CD14-positive monocyte (primary cell): ENCODE measurements at regions not wholly inside any gene's neighbourhood (a gene's known extent, or its start where the extent isn't known, plus 50 kb on each side); places are given as distances from the start of the nearest gene placed in this dataset.

Source experiments
- DNase-seq, 3 donors: peaks; one replicate each; pipeline ENCODE4 v3.0.0-alpha.2; 2011 to 2022
- H2AFZ ChIP-seq: 2 replicates; pipeline ENCODE4 v1.6.0; 2012; ENCODE audit warnings: mild to moderate bottlenecking, low read depth, low read length, inconsistent platforms; ENCODE audit not compliant: insufficient read depth, poor library complexity, severe bottlenecking
- H3K27ac ChIP-seq, 2 donors: 1 replicate in 1 of 2; 2 replicates in 1 of 2; pipeline ENCODE4 v1.5.1; 2012 to 2013; ENCODE audit warnings: low read length in 2 of 2, control low read depth in 1 of 2, inconsistent platforms in 1 of 2, low read depth in 1 of 2, mild to moderate bottlenecking in 1 of 2
- H3K27me3 ChIP-seq, 2 donors: one replicate each; pipeline versions ENCODE4 v1.6.0 to v1.6.1; 2011 to 2013; ENCODE audit warnings: low read length in 2 of 2; ENCODE audit not compliant: control insufficient read depth in 2 of 2, insufficient read depth in 2 of 2
- H3K36me3 ChIP-seq, 2 donors: replicated peaks in 1 of 2; 1 replicate in 1 of 2; 2 replicates in 1 of 2; pipeline versions ENCODE4 v1.5.1 to v1.6.1; 2012 to 2013; ENCODE audit warnings: low read length in 2 of 2, control low read depth in 1 of 2, inconsistent platforms in 1 of 2, mild to moderate bottlenecking in 1 of 2; ENCODE audit not compliant: insufficient read depth in 2 of 2, control insufficient read depth in 1 of 2
- H3K4me1 ChIP-seq, 2 donors: 1 replicate in 1 of 2; 2 replicates in 1 of 2; pipeline versions ENCODE4 v1.5.1 to v1.6.1; 2012 to 2013; ENCODE audit warnings: low read length in 2 of 2, control low read depth in 1 of 2, inconsistent platforms in 1 of 2, mild to moderate bottlenecking in 1 of 2, moderate library complexity in 1 of 2; ENCODE audit not compliant: insufficient read depth in 2 of 2, control insufficient read depth in 1 of 2
- H3K4me2 ChIP-seq: replicated peaks from 2 replicates; pipeline ENCODE3; 2012; ENCODE audit warnings: low read length, moderate library complexity, mild to moderate bottlenecking; ENCODE audit not compliant: poor library complexity, severe bottlenecking; ENCODE audit errors: extremely low read depth
- H3K4me3 ChIP-seq, 3 experiments: fragments of 200-600 bp in 1 of 3; sonication (generic) in 1 of 3; replicated peaks in 1 of 3; 1 replicate in 2 of 3; 2 replicates in 1 of 3; pipeline ENCODE4 v1.5.1; 2011 to 2013; ENCODE audit warnings: low read length in 3 of 3, mild to moderate bottlenecking in 3 of 3, control low read depth in 2 of 3, low read depth in 2 of 3, inconsistent platforms in 1 of 3, moderate library complexity in 1 of 3
- H3K79me2 ChIP-seq: 2 replicates; pipeline ENCODE4 v1.6.0; 2012; ENCODE audit warnings: mild to moderate bottlenecking, control low read depth, inconsistent platforms, low read length, moderate library complexity; ENCODE audit not compliant: insufficient read depth
- H3K9ac ChIP-seq: 2 replicates; pipeline ENCODE4 v1.6.0; 2017; ENCODE audit warnings: low read length, mild to moderate bottlenecking; ENCODE audit not compliant: insufficient read depth, poor library complexity, severe bottlenecking
- H3K9me3 ChIP-seq, 2 donors: replicated peaks in 1 of 2; 1 replicate in 1 of 2; 2 replicates in 1 of 2; pipeline versions ENCODE4 v1.5.1 to v1.6.1; 2012 to 2013; ENCODE audit warnings: low read length in 2 of 2, control low read depth in 1 of 2; ENCODE audit not compliant: control insufficient read depth in 1 of 2, insufficient read depth in 1 of 2
- H4K20me1 ChIP-seq: 2 replicates; pipeline ENCODE4 v1.6.0; 2012; ENCODE audit warnings: mild to moderate bottlenecking, low read length, control low read depth, moderate library complexity; ENCODE audit not compliant: insufficient read depth
- H3K27ac Mint-ChIP-seq, 7 donors: one replicate each; pipeline ENCODE4 v1.8.0; 2020; ENCODE audit warnings: mild to moderate bottlenecking in 7 of 7, mixed read lengths in 7 of 7, moderate library complexity in 6 of 7, inconsistent platforms in 2 of 7
- H3K27me3 Mint-ChIP-seq, 3 donors: one replicate each; pipeline ENCODE4 v1.8.0; 2021 to 2022; ENCODE audit warnings: low read depth in 3 of 3, mild to moderate bottlenecking in 3 of 3, mixed read lengths in 3 of 3, moderate library complexity in 3 of 3, inconsistent platforms in 1 of 3
- H3K36me3 Mint-ChIP-seq, 2 donors: one replicate each; pipeline ENCODE4 v1.8.0; 2020; ENCODE audit warnings: mixed read lengths in 2 of 2, inconsistent platforms in 1 of 2, mild to moderate bottlenecking in 1 of 2
- H3K4me1 Mint-ChIP-seq: one replicate; pipeline ENCODE4 v1.8.0; 2020; ENCODE audit warnings: mild to moderate bottlenecking, mixed read lengths
- H3K4me3 Mint-ChIP-seq, 2 donors: one replicate each; pipeline ENCODE4 v1.8.0; 2020; ENCODE audit warnings: mild to moderate bottlenecking in 2 of 2, mixed read lengths in 2 of 2, moderate library complexity in 1 of 2
- H3K9me3 Mint-ChIP-seq, 7 donors: one replicate each; pipeline ENCODE4 v1.8.0; 2020 to 2022; ENCODE audit warnings: mixed read lengths in 7 of 7, mild to moderate bottlenecking in 6 of 7, moderate library complexity in 6 of 7, inconsistent platforms in 2 of 7
- CTCF ChIP-seq: fragments of 200-600 bp; IDR thresholded peaks from one replicate; pipeline ENCODE4 v1.8.0; 2022; ENCODE audit warnings: antibody characterized with exemption, mild to moderate bottlenecking
- WGBS: methylation state at CpG from one replicate; pipeline ENCODE4 v1.1.5; 2013; ENCODE audit warnings: missing lambda C conversion rate; ENCODE audit not compliant: insufficient coverage; 5-methylcytosine and 5-hydroxymethylcytosine counted together
- intact Hi-C, 2 donors: fragments of 100-400 bp; cut with micrococcal nuclease; formaldehyde crosslinking; loops; one replicate each; pipeline versions ENCODE4 v1.15.0 to v1.15.1; 2023

GRCh38 chr13:110063490-110064421, 243.2 kb downstream of the COL4A1 start:
- H3K9me3 Mint-ChIP-seq = peaks cover 0 to 4% (median under 1%) of the 10 kb centered on the region in 7 donors
- 97% methylated on average over 4 of the region's 9 CpGs for WGBS
- H3K4me3 Mint-ChIP-seq = no peak overlapping the region
- Histone ChIP-seq H4K20me1 (no peaks in the 10 kb centered on the region), H3K4me1 (no peaks in the 10 kb centered on the region), H3K9ac (no peak overlapping the region), H3K79me2 (no peaks in the 10 kb centered on the region), H3K9me3 (no peaks in the 10 kb centered on the region), H2AFZ (no peak overlapping the region), H3K4me3 (no peak overlapping the region), H3K27ac (no peak overlapping the region), H3K27me3 (no peaks in the 10 kb centered on the region), H3K4me2 (no peak overlapping the region), H3K36me3 (no peaks in the 10 kb centered on the region)
- no peaks in the 10 kb centered on the region for H3K36me3 Mint-ChIP-seq
- no peak for TF ChIP-seq CTCF
- no peak for DNase-seq
- no peak overlapping the region for H3K27ac Mint-ChIP-seq
- no peaks in the 10 kb centered on the region for H3K4me1 Mint-ChIP-seq
- intact Hi-C loops = no loop called here
- H3K27me3 Mint-ChIP-seq = peaks cover 0 to 5% (median 2%) of the 10 kb centered on the region in 3 donors

- H3K4me2 ChIP-seq = no peak overlapping the region
- no peak overlapping the region for H3K9ac ChIP-seq
- intact Hi-C loops = no loop called here
- H3K4me1 ChIP-seq = no peaks in the 10 kb centered on the region
- DNase-seq = no peak
- no peaks in the 10 kb centered on the region for H4K20me1 ChIP-seq
- WGBS = 95% methylated on average over 16 of the region's 19 CpGs
- H3K79me2 ChIP-seq = no peaks in the 10 kb centered on the region
- no peaks in the 10 kb centered on the region for H3K4me1 Mint-ChIP-seq
- no peak for TF ChIP-seq CTCF
- no peaks in the 10 kb centered on the region for H3K36me3 Mint-ChIP-seq
- no peaks in the 10 kb centered on the region for H3K36me3 ChIP-seq
- H3K27ac Mint-ChIP-seq = no peak overlapping the region
- peaks cover 0 to 5% (median 2%) of the 10 kb centered on the region in 3 donors for H3K27me3 Mint-ChIP-seq
- no peak overlapping the region for H3K4me3 ChIP-seq
- no peak overlapping the region for H3K27ac ChIP-seq
- peaks cover 0 to 4% (median 0%) of the 10 kb centered on the region in 7 donors for H3K9me3 Mint-ChIP-seq
- H3K27me3 ChIP-seq = no peaks in the 10 kb centered on the region
- H3K9me3 ChIP-seq = no peaks in the 10 kb centered on the region
- H3K4me3 Mint-ChIP-seq = no peak overlapping the region
- H2AFZ ChIP-seq = no peak overlapping the region
Observed at GRCh38 chr13:110062777-110063442, 244.0 kb downstream of the COL4A1 start.
